Kidney glomerular epithelial cell (primary cell): ENCODE measurements at regions not wholly inside any gene's neighbourhood (a gene's known extent, or its start where the extent isn't known, plus 50 kb on each side); places are given as distances from the start of the nearest gene placed in this dataset.
"Not testable (repeated sequence)": the region's sequence is repeated elsewhere in the genome, so short reads cannot be mapped to it uniquely, and the experiment has no call there.

Experiments
- DNase-seq: peaks from one replicate; lab custom pipeline; 2025; lab: John Stamatoyannopoulos, UW

DNA sequence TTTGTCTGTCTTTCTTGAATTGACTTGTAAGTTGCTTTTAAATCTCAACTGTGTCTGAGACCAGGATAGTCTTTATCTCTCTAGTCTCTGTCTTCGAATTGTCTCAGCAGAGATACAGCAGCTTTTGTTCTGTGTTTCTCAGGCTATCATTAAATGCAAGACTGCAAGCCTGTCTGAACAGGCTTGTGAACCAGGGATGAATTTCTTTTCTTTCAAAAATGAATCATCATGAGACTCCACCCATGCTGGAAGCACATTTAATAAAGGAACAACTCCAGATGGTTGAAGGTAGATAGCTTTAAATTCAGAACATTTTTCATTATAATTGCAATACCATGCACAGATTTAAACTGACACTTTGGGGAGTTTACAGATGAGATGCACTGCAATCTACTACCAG, 155.9 kb downstream of the SEC23IP start:
- DNase-seq, result no peak

DNA sequence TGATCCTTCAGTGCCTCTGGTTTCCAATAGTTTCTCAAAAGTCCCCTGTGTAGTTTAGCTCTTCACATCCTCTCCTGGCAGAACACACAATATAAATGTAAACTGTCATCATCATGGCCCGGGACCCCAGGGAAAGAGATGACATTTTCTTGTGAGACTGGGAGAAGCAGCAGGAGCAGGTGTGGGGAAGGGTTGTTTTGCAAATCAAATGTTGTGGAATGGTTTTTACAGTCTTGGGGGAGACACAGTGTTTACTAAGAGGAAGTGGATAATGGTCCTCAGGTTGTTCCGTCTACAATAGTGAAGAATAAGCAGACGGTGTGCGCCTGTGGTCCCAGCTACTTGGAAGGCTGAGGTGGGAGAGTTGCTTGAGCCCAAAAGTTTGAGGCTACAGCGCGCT, 159.1 kb downstream of the SEC23IP start:
- DNase-seq, result no peak

GRCh38 chr10:120052964-120053702, 160.6 kb downstream of the SEC23IP start:
- no peak for DNase-seq

DNA sequence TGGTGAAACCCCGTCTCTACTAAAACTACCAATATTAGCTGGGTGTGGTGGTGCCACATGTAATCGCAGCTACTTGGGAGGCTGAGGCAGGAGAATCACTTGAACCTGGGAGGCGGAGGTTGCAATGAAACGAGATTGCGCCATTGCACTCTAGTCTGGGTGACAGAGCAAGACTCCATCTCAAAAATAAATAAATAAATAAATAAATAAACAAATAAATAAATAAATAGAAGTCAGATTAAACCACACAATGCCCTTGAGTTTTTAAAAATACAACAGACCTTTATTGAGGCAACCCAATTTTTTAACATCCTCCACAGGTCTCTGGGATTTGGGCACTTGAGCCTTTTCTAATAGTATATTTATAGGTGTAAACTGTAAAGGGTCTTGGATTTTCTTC, 167.3 kb downstream of the SEC23IP start:
- DNase-seq, result not testable (repeated sequence)

DNA sequence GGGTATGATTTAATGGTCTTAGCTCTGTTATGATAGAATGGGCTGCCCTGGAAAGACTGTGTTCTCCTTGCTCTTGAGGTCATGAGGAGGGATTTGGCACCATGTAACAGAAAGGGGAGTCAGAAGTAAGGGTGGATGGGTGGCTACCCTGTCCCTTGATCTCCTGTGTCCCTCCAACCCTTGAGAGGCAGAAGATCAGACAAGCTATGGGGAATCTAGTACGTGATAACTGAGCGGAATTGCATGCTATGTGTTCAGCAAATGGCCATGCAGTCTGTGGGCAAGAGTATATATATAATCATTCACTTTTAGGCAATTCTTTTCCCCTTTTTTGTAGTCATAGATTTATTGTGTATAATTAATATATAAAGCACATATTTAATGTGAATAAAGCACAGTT, 174.9 kb downstream of the SEC23IP start:
- no peak for DNase-seq

GRCh38 chr10:120069700-120070099, 177.2 kb downstream of the SEC23IP start:
- no peak for DNase-seq

DNA sequence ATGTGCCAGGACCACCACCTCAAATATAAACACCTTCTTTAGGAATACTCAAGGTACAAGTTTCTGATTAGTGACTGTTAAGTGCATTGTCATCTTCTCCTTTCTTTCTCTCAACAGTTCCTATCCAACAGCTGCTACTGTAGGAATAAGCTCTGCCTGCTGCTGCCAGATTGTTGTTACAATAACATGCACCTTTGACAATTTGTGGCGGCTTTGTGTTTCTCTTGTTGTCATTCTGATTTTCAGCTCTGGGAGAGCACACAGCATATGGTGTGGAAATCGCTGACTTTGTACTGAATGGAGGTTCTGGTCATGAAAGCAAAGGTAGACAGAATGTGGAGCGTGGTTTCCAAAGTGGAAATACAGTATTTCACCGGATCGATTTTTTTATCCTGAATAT, 182.8 kb downstream of the SEC23IP start:
- no peak for DNase-seq

- no peak for DNase-seq
Measured at GRCh38 chr10:120076996-120077706, 184.6 kb downstream of the SEC23IP start.

DNA sequence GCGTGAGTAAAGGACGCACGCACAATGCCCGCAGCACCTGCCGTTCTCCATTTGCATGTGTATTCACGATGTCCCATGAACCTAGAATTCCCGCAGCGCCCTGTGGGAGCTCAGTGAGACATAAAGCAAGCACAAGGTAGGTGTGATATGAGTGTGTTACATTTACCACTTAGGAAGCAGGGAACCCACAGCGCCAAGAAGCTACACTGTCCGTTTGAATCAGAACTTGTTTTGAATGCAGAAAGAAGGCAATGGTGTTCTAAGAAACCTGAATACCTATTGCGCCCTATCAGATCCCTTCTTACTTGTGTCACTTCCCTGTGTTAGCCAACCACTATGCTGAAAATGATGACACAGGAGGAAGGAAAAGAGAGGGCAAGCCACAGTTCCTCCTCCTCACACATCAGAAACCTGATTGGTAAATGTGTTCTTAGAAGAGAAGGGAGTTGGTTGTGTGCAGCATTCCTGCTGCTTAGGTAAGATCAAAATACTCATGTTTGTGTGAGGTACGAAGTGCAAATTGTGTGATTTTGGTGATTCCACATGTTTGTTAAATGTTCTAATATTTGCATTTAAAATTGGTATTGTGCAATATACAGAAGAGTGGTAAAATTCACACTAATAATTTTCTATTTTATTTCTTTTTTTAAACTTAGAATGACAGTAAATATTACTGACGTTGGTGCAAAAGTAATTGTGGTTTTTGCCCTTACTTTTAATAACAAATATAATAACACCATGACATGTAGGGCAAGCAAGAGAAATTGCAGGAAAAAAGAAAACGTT, 185.4 kb downstream of the SEC23IP start:
- DNase-seq, result no peak

GRCh38 chr10:120085096-120085796, 192.7 kb downstream of the SEC23IP start:
- no peak for DNase-seq

DNA sequence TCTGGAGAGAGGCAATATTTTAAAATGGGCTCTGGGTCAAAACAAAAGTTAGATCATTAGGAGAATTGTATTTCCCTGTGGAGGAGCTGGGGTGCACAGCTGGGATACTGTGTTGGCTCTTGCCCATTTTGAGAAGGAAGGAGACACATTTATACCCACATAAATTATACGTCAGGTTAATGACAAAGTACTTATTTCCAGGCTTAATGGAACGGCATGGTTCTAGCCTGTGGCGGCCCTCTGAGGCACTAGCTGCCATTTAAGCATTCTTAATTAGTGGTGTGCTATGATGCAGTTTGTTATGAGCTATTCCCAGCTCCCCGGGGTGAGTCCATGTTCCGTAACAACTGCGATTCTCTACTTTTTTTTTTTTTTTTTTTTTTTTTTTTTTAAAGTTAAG, 193.5 kb downstream of the SEC23IP start:
- no peak for DNase-seq

GRCh38 chr10:120087109-120087508, 194.6 kb downstream of the SEC23IP start:
- no peak for DNase-seq

DNA sequence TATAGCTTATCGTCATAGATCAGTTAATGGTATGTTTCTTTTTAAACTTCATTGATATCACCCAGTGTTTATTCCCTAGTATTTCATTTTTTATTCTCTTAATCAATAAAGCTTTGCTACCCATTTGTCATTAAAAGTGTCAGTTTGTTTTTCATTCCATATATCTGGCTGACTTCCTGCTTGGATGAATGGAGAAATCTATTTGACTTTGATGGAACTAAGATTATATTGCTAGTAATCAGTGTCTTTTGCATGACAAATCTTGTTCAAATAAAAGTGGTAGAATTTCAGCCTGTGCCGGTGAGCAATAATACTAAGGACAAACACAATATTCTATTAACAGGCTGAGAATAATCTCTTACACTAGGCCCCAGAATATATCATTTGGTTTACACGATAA, 203.3 kb downstream of the SEC23IP start:
- DNase-seq, result no peak

DNA sequence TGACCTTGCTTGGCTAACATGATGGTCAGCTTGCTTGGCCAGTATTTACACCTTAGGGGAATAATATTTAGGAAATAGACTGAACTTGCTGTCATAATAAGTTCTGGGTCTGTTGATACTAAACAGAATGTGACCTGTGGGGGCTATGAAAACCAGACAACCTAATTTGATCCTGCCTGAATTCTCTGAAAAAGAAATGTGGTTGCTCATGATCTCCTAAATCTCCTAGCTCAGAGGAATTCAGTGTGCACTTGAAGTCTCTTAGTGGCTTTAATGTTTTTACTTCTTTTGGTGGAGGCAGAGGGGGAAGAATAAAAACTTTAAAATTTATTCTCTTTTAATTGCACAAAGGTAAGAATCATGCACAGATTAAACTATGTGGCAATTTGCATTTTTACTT, 205.2 kb downstream of the SEC23IP start:
- DNase-seq, result no peak

DNA sequence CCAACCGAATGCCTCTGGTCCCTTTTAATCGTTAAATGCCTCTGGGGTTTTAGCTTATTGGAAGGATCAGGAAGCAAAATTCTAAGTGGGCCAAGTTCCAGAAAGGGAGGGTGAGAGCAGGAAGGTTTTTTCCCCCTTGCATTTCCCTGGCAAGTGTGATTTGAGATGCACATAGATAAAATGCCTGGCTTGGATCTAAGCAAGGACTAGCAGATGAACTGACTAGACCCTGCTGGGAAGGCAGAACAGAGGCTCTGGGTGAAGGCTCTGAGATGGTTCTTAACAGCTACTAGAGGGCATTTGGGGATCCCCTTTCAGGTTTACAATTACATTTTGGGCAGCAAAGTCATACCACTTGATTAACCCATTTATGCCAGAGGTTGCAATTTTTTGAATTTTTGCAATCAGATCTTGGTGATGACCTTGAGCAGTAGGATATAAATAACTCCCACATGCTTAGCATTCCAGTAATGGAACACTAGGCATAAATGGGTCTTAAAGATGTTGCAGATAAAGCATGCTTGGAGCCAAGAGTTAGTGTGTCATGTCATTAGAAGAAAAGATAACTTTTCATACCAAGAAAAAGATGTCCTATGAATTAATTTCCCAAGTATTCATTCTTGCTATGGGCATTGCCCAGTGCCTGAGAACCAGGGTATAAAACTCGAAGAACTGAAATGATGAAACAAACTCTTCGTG, 205.9 kb downstream of the SEC23IP start:
- no peak for DNase-seq

DNA sequence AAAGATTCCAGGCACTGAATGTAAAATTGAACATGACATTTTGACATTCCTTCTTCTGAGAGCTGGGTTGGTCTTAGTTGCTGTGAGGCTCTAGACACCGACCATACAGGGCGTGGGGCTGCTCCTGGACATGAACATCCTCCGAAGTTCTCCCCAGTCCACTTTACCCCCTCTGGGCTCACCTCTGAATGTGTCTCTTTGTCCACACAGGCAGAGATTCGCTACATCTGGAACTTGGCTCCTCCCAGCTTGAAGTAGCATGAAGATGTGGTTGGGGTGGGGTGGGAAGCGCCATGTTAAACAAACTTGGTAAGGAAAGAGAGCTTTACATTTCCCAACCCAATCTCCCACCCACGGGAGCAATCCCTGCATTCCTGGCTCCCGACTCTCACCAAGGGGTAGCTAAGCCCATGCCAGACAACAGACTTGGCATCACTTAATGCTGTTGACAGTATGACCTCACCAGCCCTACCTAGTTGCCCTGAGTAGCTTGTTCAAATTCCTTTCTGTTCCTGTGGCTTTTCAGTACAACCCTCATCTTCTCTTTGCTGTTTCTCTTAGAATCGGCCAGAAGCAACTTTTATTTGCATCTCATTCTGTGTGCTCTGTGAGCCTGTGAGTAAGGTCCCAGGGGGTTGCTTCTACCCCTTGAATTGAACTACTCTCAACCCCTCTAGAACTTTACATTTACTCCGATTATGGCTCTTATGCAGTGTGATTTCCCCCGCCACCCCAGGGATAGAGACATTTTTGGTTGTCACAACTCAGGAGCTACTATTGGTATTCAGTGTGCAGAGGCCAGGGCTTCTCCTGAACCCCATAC, 211.4 kb downstream of the SEC23IP start:
- no peak for DNase-seq

- DNase-seq, result no peak
Measured at GRCh38 chr10:120105001-120105400, 212.5 kb downstream of the SEC23IP start.

- DNase-seq, result no peak
Measured at GRCh38 chr10:120105492-120105891, 213.0 kb downstream of the SEC23IP start.

- no peak for DNase-seq
Measured at GRCh38 chr10:120108916-120109315, 216.4 kb downstream of the SEC23IP start.

DNA sequence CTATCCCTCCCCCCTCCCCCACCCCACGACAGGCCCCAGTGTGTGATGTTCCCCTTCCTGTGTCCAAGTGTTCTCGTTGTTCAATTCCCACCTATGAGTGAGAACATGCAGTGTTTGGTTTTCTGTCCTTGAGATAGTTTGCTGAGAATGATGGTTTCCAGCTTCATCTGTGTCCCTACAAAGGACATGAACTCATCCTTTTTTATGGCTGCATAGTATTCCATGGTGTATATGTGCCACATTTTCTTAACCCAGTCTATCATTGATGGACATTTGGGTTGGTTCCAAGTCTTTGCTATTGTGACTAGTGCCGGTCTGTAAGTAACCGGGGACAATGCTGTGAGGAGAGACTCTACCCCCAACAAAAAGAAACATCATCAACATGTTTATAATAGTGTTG, 217.2 kb downstream of the SEC23IP start:
- DNase-seq, result not testable (repeated sequence)

DNA sequence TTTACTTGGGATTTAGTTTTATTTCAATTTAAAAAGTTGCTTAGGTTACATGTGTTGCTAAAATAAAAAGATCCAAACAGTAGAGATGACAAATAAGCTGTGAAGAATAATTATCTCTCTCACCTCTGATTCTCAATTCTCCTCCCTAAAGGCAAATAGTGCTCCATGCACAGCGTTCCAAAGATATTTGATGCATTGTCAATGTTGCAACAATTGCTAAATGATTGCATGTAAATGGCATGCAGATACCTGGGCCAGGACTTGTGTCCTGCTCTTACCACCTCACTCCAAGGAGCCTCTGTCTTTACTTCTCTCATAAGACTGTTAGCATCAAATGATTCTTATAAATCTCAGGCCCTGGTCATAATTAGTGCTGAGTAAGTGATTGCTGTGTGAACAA, 217.7 kb downstream of the SEC23IP start:
- no peak for DNase-seq
